Neural cell (in vitro differentiated cells): ENCODE measurements at regions not wholly inside any gene's neighbourhood (a gene's known extent, or its start where the extent isn't known, plus 50 kb on each side); places are given as distances from the start of the nearest gene placed in this dataset.

Source experiments
- CTCF ChIP-seq: fragments of 450-650 bp; IDR thresholded peaks from 2 replicates; pipeline ENCODE4 v1.5.1; 2014; ENCODE audit warnings: antibody characterized with exemption, mild to moderate bottlenecking, moderate library complexity; ENCODE audit not compliant: poor library complexity, severe bottlenecking
- EP300 ChIP-seq: fragments of 450-650 bp; conservative IDR thresholded peaks from 2 replicates; pipeline ENCODE4 v1.6.1; 2014; ENCODE audit warnings: antibody characterized with exemption, mild to moderate bottlenecking, moderate library complexity; ENCODE audit not compliant: poor library complexity, severe bottlenecking
- EZH2 ChIP-seq: fragments of 200-600, 300-800 bp; shearing (Covaris generic), sonication (generic); IDR thresholded peaks from 2 replicates; pipeline ENCODE4 v1.6.1; 2014; ENCODE audit warnings: antibody characterized with exemption, low read length, borderline replicate concordance, mild to moderate bottlenecking; ENCODE audit not compliant: insufficient read depth, poor library complexity, severe bottlenecking
- MXI1 ChIP-seq: fragments of 450-650 bp; conservative IDR thresholded peaks from 2 replicates; pipeline ENCODE4 v1.6.1; 2014; ENCODE audit warnings: antibody characterized with exemption, mild to moderate bottlenecking; ENCODE audit not compliant: poor library complexity, severe bottlenecking
- POLR2AphosphoS5 ChIP-seq: IDR thresholded peaks from 2 replicates; pipeline ENCODE4 v1.6.1; 2012
- TAF1 ChIP-seq: IDR thresholded peaks from 2 replicates; pipeline ENCODE4 v1.6.1; 2012; ENCODE audit warnings: low read depth
- TF ChIP-seq, protein P1 (sequence below): IDR thresholded peaks from 2 replicates; pipeline ENCODE4 v1.6.1; 2012; ENCODE audit warnings: borderline replicate concordance

DNA sequence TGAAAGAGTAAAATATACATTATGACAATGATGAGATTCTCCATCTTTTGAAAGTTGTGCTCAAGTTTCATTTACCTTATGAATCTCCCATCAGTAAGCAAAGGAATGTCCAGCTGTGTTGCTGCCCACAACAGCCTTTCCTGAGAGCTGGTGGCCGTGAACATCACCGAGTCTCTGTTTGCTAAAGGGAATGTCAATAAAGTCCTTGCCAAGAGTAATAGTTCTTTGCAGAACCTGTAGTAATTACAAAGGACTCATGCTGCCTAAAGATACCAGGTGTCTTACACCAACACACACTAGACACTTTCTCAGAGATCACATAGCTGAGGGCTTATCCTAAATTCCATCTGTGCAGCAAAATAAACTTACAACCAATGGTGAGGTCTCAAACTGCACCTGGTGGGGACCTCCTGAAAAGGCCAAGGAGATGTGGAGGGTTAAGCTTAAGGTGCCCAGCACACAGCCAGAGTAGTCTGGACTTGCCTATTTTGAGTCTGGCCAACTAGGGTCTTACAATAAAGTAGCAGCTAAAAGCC is 111.1 kb upstream of the DAPK1 start:
- TF ChIP-seq EZH2, result no peak
- no peak for TF ChIP-seq POLR2AphosphoS5
- no peak for TF ChIP-seq EP300
- TF ChIP-seq CTCF, result no peak
- TF ChIP-seq TAF1, result no peak
- no peak for TF ChIP-seq MXI1
- TF ChIP-seq, protein P1, sequence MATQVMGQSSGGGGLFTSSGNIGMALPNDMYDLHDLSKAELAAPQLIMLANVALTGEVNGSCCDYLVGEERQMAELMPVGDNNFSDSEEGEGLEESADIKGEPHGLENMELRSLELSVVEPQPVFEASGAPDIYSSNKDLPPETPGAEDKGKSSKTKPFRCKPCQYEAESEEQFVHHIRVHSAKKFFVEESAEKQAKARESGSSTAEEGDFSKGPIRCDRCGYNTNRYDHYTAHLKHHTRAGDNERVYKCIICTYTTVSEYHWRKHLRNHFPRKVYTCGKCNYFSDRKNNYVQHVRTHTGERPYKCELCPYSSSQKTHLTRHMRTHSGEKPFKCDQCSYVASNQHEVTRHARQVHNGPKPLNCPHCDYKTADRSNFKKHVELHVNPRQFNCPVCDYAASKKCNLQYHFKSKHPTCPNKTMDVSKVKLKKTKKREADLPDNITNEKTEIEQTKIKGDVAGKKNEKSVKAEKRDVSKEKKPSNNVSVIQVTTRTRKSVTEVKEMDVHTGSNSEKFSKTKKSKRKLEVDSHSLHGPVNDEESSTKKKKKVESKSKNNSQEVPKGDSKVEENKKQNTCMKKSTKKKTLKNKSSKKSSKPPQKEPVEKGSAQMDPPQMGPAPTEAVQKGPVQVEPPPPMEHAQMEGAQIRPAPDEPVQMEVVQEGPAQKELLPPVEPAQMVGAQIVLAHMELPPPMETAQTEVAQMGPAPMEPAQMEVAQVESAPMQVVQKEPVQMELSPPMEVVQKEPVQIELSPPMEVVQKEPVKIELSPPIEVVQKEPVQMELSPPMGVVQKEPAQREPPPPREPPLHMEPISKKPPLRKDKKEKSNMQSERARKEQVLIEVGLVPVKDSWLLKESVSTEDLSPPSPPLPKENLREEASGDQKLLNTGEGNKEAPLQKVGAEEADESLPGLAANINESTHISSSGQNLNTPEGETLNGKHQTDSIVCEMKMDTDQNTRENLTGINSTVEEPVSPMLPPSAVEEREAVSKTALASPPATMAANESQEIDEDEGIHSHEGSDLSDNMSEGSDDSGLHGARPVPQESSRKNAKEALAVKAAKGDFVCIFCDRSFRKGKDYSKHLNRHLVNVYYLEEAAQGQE, result no peak
